HepG2 (cell line): ENCODE measurements at regions not wholly inside any gene's neighbourhood (a gene's known extent, or its start where the extent isn't known, plus 50 kb on each side); places are given as distances from the start of the nearest gene placed in this dataset.

Experiments
- ATAC-seq: fragments of 200-7000 bp; cut with Tn5 transposase; 3 replicates; pipeline ENCODE4 v1.9.1; 2020; ENCODE audit warnings: mild to moderate bottlenecking, moderate library complexity
- BruUV-seq: library from RNA; stranded (reverse); fragments of 400-500 nt; replicated peaks from 2 replicates; lab custom pipeline; 2021; lab: Mats Ljungman, UMichigan
- CTCF ChIA-PET: fragments of 300-600 bp; formaldehyde crosslinking; extraction: SDS; loops from one replicate; lab custom pipeline; 2021; ENCODE audit warnings: low total read pairs, inconsistent platforms, low intra/inter-chr PET ratio; lab: Yijun Ruan, JAX
- POLR2A ChIA-PET: fragments of 350-600 bp; sonication (Branson Sonifier 250); formaldehyde crosslinking; loops from one replicate; lab custom pipeline; 2020; ENCODE audit warnings: antibody characterized with exemption, inconsistent platforms; lab: Yijun Ruan, JAX
- DNase-seq: peaks from one replicate; pipeline ENCODE4 v3.0.0-alpha.2; 2015; ENCODE audit warnings: low spot score
- FAIRE-seq: peaks from 3 replicates; lab custom pipeline; 2011; peaks lifted over from hg19 to GRCh38; lab: Jason Lieb, UNC
- H2AFZ ChIP-seq: one replicate; pipeline ENCODE4 v1.6.1; 2011; ENCODE audit warnings: low read length, inconsistent platforms
- H3K27ac ChIP-seq: fragments of 300-600 bp; 3 replicates; pipeline ENCODE4 v1.8.0; 2011; ENCODE audit warnings: mixed run types, mild to moderate bottlenecking, mixed read lengths, low read length, inconsistent platforms; ENCODE audit not compliant: insufficient read depth; ENCODE audit errors: extremely low read length
- H3K27me3 ChIP-seq, 2 experiments: fragments of 200-600 bp in 1 of 2; 2 replicates in 1 of 2; 3 replicates in 1 of 2; pipeline versions ENCODE4 v1.6.0 to v1.8.0; 2011; ENCODE audit warnings: low read length in 2 of 2, mild to moderate bottlenecking in 2 of 2, moderate library complexity in 2 of 2, inconsistent platforms in 1 of 2; ENCODE audit not compliant: insufficient read depth in 2 of 2, control insufficient read depth in 1 of 2
- H3K36me3 ChIP-seq, 2 experiments: fragments of 200-600 bp in 1 of 2; replicated peaks in 1 of 2; 2 replicates in 1 of 2; 3 replicates in 1 of 2; pipeline versions ENCODE4 v1.5.1 to v1.8.0; 2011; ENCODE audit warnings: low read length in 2 of 2, inconsistent platforms in 1 of 2; ENCODE audit not compliant: insufficient read depth in 2 of 2, control insufficient read depth in 1 of 2
- H3K4me1 ChIP-seq: 2 replicates; pipeline ENCODE4 v1.5.1; 2012; ENCODE audit warnings: low read length, inconsistent platforms; ENCODE audit not compliant: insufficient read depth
- H3K4me2 ChIP-seq: 2 replicates; pipeline ENCODE4 v1.6.0; 2011; ENCODE audit warnings: low read depth, low read length, inconsistent platforms
- H3K4me3 ChIP-seq, 3 experiments: fragments of 200-600 bp in 1 of 3; sonication (generic), shearing (Covaris generic) in 1 of 3; replicated peaks in 1 of 3; 2 replicates each; pipeline ENCODE4 v1.5.1; 2011 to 2016; ENCODE audit warnings: low read length in 3 of 3, inconsistent platforms in 2 of 3, low read depth in 2 of 3, mild to moderate bottlenecking in 2 of 3, control low read depth in 1 of 3, mixed read lengths in 1 of 3; ENCODE audit not compliant: insufficient read depth in 1 of 3
- H3K79me2 ChIP-seq: one replicate; pipeline ENCODE4 v1.6.1; 2011; ENCODE audit warnings: low read length, inconsistent platforms; ENCODE audit not compliant: insufficient read depth
- H3K9ac ChIP-seq: 2 replicates; pipeline ENCODE4 v1.6.0; 2011; ENCODE audit warnings: mild to moderate bottlenecking, low read depth, low read length, inconsistent platforms; ENCODE audit not compliant: insufficient read depth
- H3K9me3 ChIP-seq: 2 replicates; pipeline ENCODE4 v1.5.1; 2012; ENCODE audit warnings: mild to moderate bottlenecking, low read length
- H4K20me1 ChIP-seq: 2 replicates; pipeline ENCODE4 v1.6.0; 2011; ENCODE audit warnings: inconsistent platforms, mild to moderate bottlenecking, low read length, moderate library complexity; ENCODE audit not compliant: insufficient read depth
- ARID2 ChIP-seq: sonication (generic); formaldehyde crosslinking; IDR thresholded peaks from 2 replicates; pipeline ENCODE4 v1.8.1; 2022; ENCODE audit warnings: mild to moderate bottlenecking, missing genetic modification reagents, borderline replicate concordance
- DNMT3B ChIP-seq: conservative IDR thresholded peaks from 2 replicates; pipeline ENCODE4 v1.6.1; 2016; ENCODE audit warnings: missing biosample characterization, control low read depth
- GFI1 ChIP-seq: sonication (generic); formaldehyde crosslinking; IDR thresholded peaks from 2 replicates; pipeline ENCODE4 v1.5.0; 2020; ENCODE audit warnings: missing genetic modification reagents, mild to moderate bottlenecking, borderline replicate concordance
- JUN ChIP-seq: sonication (generic); formaldehyde crosslinking; IDR thresholded peaks from 2 replicates; pipeline ENCODE4 v1.4.0; 2020; ENCODE audit warnings: mild to moderate bottlenecking, missing genetic modification reagents
- KLF13 ChIP-seq: sonication (generic); formaldehyde crosslinking; IDR thresholded peaks from 2 replicates; pipeline ENCODE4 v1.4.0; 2020; ENCODE audit warnings: mild to moderate bottlenecking, missing genetic modification reagents
- MLLT10 ChIP-seq: sonication (generic); formaldehyde crosslinking; IDR thresholded peaks from 2 replicates; pipeline ENCODE4 v1.4.0; 2020; ENCODE audit warnings: missing genetic modification reagents
- NR2F1 ChIP-seq, 2 experiments: fragments of 450-650 bp in 1 of 2; formaldehyde crosslinking in 1 of 2; IDR thresholded peaks; 2 replicates each; pipeline versions ENCODE4 v1.5.0 to v1.6.1; 2016 to 2020; ENCODE audit warnings: mild to moderate bottlenecking in 1 of 2, missing compliant biosample characterization in 1 of 2, missing genetic modification reagents in 1 of 2, moderate library complexity in 1 of 2
- NRL ChIP-seq: sonication (generic); formaldehyde crosslinking; IDR thresholded peaks from 2 replicates; pipeline ENCODE4 v1.5.0; 2020; ENCODE audit warnings: missing genetic modification reagents, mild to moderate bottlenecking, moderate library complexity, borderline replicate concordance
- RBM39 ChIP-seq: fragments of 200-400 bp; formaldehyde crosslinking; IDR thresholded peaks from one replicate; pipeline ENCODE4 v1.6.1; 2018; ENCODE audit warnings: antibody characterized with exemption, mild to moderate bottlenecking, low read depth, low read length; ENCODE audit not compliant: poor library complexity, severe bottlenecking
- SMAD3 ChIP-seq: sonication (generic); formaldehyde crosslinking; IDR thresholded peaks from 2 replicates; pipeline ENCODE4 v1.4.0; 2020; ENCODE audit warnings: missing genetic modification reagents
- ZNF670 ChIP-seq: sonication (generic); formaldehyde crosslinking; IDR thresholded peaks from 2 replicates; pipeline ENCODE4 v1.8.0; 2022; ENCODE audit warnings: mild to moderate bottlenecking, missing genetic modification reagents, borderline replicate concordance
- WGBS: methylation state at CpG from one replicate; pipeline ENCODE4 v1.1.6; 2017; ENCODE audit warnings: low lambda C conversion rate; 5-methylcytosine and 5-hydroxymethylcytosine counted together
- in situ Hi-C: cut with HindIII; loops from 2 replicates; pipeline ENCODE4 v1.10.0; 2017; ENCODE audit warnings: low pct_unique_long_range_greater_than_20kb; ENCODE audit not compliant: extremely low pct_ligation_motif_present
- intact Hi-C: fragments of 100-400 bp; cut with micrococcal nuclease; formaldehyde crosslinking; loops from one replicate; pipeline ENCODE4 v1.10.0; 2022; ENCODE audit not compliant: unreplicated experiment
- TF ChIP-seq, protein P1 (sequence below): sonication (generic); formaldehyde crosslinking; IDR thresholded peaks from 2 replicates; pipeline ENCODE4 v1.5.1; 2020; ENCODE audit warnings: mild to moderate bottlenecking, missing genetic modification reagents, borderline replicate concordance
- TF ChIP-seq, protein P2 (sequence below): IDR thresholded peaks from 2 replicates; pipeline ENCODE4 v1.6.1; 2016
- TF ChIP-seq, protein P3 (sequence below): conservative IDR thresholded peaks from 2 replicates; pipeline ENCODE4 v1.6.1; 2018; ENCODE audit warnings: missing genetic modification reagents
- TF ChIP-seq, protein P4 (sequence below): sonication (generic); formaldehyde crosslinking; IDR thresholded peaks from 2 replicates; pipeline ENCODE4 v1.9.0; 2021; ENCODE audit warnings: mild to moderate bottlenecking, missing genetic modification reagents

DNA sequence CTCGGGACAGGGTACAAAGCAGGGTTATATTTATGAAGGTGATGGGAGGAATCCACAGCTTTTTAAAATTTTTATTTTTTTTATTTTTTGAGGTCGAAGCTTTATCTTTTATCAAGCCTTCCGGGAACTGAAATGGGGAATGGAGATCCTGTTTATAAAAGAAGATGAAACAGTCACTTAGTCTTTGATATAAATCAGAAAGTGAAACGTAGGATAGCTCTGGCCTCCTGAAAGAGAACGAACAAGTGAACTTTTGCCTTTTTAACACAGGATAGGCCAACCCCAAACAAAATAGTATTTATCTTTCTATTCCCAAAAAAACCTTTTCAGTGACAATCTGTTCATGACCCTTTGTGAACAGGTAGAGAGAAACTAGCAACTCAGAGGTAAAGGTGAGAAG, 634.0 kb upstream of the LMCD1 start (continued):
- TF ChIP-seq, protein P1, sequence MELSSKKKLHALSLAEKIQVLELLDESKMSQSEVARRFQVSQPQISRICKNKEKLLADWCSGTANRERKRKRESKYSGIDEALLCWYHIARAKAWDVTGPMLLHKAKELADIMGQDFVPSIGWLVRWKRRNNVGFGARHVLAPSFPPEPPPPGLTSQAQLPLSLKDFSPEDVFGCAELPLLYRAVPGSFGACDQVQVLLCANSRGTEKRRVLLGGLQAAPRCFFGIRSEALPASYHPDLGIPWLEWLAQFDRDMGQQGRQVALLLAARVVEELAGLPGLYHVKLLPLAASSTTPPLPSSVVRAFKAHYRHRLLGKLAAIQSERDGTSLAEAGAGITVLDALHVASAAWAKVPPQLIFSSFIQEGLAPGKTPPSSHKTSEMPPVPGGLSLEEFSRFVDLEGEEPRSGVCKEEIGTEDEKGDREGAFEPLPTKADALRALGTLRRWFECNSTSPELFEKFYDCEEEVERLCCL (CRISPR knock-in tag): no peak
- TF ChIP-seq, protein P2, sequence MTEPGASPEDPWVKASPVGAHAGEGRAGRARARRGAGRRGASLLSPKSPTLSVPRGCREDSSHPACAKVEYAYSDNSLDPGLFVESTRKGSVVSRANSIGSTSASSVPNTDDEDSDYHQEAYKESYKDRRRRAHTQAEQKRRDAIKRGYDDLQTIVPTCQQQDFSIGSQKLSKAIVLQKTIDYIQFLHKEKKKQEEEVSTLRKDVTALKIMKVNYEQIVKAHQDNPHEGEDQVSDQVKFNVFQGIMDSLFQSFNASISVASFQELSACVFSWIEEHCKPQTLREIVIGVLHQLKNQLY (CRISPR knock-in tag): no peak
- TF ChIP-seq, protein P3, sequence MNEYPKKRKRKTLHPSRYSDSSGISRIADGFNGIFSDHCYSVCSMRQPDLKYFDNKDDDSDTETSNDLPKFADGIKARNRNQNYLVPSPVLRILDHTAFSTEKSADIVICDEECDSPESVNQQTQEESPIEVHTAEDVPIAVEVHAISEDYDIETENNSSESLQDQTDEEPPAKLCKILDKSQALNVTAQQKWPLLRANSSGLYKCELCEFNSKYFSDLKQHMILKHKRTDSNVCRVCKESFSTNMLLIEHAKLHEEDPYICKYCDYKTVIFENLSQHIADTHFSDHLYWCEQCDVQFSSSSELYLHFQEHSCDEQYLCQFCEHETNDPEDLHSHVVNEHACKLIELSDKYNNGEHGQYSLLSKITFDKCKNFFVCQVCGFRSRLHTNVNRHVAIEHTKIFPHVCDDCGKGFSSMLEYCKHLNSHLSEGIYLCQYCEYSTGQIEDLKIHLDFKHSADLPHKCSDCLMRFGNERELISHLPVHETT: no peak
- no peak for TF ChIP-seq DNMT3B (CRISPR knock-in tag)
- no peak for TF ChIP-seq NRL
- no peak for TF ChIP-seq RBM39
- TF ChIP-seq MLLT10: no peak

DNA sequence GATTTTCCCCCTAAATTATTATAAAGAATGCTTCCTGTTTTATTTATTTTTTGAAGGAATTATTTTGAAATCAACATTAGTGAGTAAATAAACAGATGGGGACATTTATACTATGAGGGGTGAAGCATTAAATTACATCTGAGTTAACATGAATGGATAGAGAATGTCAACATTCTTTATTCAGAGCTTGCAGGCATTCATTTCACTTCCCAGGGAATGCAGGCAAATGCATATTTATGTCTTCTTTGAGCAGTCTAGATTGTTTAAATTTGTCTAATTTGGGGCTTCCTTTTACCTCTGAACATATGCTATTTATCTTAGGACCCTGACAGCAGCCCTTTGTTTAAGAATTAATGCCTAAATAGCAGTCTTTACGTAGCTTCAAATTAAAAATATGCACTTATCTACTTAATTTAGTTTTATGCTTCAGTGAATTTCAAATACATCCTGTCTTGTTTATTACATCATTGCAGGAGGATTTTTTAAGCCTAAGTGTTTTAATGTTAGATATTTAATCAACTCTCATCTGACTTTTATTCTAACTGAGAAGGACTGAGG, 630.5 kb upstream of the LMCD1 start:
- FAIRE-seq: no peak
- no TSS peak for BruUV-seq
- ChIA-PET POLR2A (no interaction called here), CTCF (no interaction called here)
- Histone ChIP-seq H3K27me3 (no peaks in the 10 kb centered on the region), H4K20me1 (no peaks in the 10 kb centered on the region), H3K27ac (no peak overlapping the region), H3K4me2 (no peak overlapping the region), H3K36me3 (no peaks in the 10 kb centered on the region), H3K79me2 (no peaks in the 10 kb centered on the region), H3K9ac (no peak overlapping the region), H3K4me3 (no peak overlapping the region), H2AFZ (no peak overlapping the region), H3K9me3 (peaks cover 82% of the 10 kb centered on the region), H3K4me1 (no peaks in the 10 kb centered on the region)
- DNase-seq: no peak
- in situ Hi-C loops (no loop called here), intact Hi-C loops (no loop called here)
- WGBS: 0% methylated on average over 1 of the region's 1 CpG
- ATAC-seq: no peak
- TF ChIP-seq ARID2 (CRISPR knock-in tag): no peak
- no peak for TF ChIP-seq KLF13 (CRISPR knock-in tag)
- TF ChIP-seq NR2F1 (CRISPR knock-in tag; IDR thresholded peaks at IDR 0.05): no peak
- TF ChIP-seq SMAD3: no peak
- TF ChIP-seq ZNF670 (CRISPR knock-in tag): no peak
- TF ChIP-seq, protein P4, sequence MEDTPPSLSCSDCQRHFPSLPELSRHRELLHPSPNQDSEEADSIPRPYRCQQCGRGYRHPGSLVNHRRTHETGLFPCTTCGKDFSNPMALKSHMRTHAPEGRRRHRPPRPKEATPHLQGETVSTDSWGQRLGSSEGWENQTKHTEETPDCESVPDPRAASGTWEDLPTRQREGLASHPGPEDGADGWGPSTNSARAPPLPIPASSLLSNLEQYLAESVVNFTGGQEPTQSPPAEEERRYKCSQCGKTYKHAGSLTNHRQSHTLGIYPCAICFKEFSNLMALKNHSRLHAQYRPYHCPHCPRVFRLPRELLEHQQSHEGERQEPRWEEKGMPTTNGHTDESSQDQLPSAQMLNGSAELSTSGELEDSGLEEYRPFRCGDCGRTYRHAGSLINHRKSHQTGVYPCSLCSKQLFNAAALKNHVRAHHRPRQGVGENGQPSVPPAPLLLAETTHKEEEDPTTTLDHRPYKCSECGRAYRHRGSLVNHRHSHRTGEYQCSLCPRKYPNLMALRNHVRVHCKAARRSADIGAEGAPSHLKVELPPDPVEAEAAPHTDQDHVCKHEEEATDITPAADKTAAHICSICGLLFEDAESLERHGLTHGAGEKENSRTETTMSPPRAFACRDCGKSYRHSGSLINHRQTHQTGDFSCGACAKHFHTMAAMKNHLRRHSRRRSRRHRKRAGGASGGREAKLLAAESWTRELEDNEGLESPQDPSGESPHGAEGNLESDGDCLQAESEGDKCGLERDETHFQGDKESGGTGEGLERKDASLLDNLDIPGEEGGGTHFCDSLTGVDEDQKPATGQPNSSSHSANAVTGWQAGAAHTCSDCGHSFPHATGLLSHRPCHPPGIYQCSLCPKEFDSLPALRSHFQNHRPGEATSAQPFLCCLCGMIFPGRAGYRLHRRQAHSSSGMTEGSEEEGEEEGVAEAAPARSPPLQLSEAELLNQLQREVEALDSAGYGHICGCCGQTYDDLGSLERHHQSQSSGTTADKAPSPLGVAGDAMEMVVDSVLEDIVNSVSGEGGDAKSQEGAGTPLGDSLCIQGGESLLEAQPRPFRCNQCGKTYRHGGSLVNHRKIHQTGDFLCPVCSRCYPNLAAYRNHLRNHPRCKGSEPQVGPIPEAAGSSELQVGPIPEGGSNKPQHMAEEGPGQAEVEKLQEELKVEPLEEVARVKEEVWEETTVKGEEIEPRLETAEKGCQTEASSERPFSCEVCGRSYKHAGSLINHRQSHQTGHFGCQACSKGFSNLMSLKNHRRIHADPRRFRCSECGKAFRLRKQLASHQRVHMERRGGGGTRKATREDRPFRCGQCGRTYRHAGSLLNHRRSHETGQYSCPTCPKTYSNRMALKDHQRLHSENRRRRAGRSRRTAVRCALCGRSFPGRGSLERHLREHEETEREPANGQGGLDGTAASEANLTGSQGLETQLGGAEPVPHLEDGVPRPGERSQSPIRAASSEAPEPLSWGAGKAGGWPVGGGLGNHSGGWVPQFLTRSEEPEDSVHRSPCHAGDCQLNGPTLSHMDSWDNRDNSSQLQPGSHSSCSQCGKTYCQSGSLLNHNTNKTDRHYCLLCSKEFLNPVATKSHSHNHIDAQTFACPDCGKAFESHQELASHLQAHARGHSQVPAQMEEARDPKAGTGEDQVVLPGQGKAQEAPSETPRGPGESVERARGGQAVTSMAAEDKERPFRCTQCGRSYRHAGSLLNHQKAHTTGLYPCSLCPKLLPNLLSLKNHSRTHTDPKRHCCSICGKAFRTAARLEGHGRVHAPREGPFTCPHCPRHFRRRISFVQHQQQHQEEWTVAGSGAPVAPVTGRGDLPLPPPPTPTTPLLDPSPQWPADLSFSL (CRISPR knock-in tag): no peak
- no peak for TF ChIP-seq JUN (CRISPR knock-in tag)
- no peak for TF ChIP-seq GFI1 (CRISPR knock-in tag)
